ENCODE measurements at regions not wholly inside any gene's neighbourhood (a gene's known extent, or its start where the extent isn't known, plus 50 kb on each side); places are given as distances from the start of the nearest gene placed in this dataset.

- TF ChIP-seq Cebpa-rat (IDR thresholded peaks at IDR 0.05) = no peak
- Histone ChIP-seq H3K9me3 (peaks cover 9% of the 10 kb centered on the region), H3K4me2 (no peak overlapping the region), H3K9ac (no peak overlapping the region), H3K4me3 (no peak overlapping the region), H4K20me1 (no peaks in the 10 kb centered on the region), H3K36me3 (no peaks in the 10 kb centered on the region), H3K27me3 (no peaks in the 10 kb centered on the region), H3K27ac (no peak overlapping the region), H3K4me1 (peaks cover 10% of the 10 kb centered on the region)
Measured at GRCh38 chr10:9999627-10000026, 1018.0 kb upstream of the CELF2 start.

- Histone ChIP-seq H4K20me1 (no peaks in the 10 kb centered on the region), H3K9ac (no peak overlapping the region), H3K36me3 (no peaks in the 10 kb centered on the region), H3K9me3 (no peaks in the 10 kb centered on the region), H3K4me3 (no peak overlapping the region), H3K27me3 (no peaks in the 10 kb centered on the region), H3K4me1 (peaks cover 42% of the 10 kb centered on the region), H3K4me2 (peak overlapping the region; percentile 76), H3K27ac (peak overlapping the region; percentile 43; the same call in 1 of the 2 replicates)
- TF ChIP-seq Cebpa-rat (IDR thresholded peaks at IDR 0.05) = no peak
Measured at GRCh38 chr10:10007957-10008356, 1009.7 kb upstream of the CELF2 start.

- Histone ChIP-seq H3K9me3 (no peaks in the 10 kb centered on the region), H3K4me2 (no peak overlapping the region)
- TF ChIP-seq Cebpa-rat (IDR thresholded peaks at IDR 0.05) = no peak
Measured at GRCh38 chr10:10010397-10010796, 1007.3 kb upstream of the CELF2 start.

GRCh38 chr10:10014846-10015245 lies 1002.8 kb upstream of the CELF2 start:
- no peaks in the 10 kb centered on the region for H4K20me1 ChIP-seq
- TF ChIP-seq Cebpa-rat (IDR thresholded peaks at IDR 0.05) = no peak
- no peak overlapping the region for H3K27ac ChIP-seq
- H3K36me3 ChIP-seq = no peaks in the 10 kb centered on the region
- no peak overlapping the region for H3K4me2 ChIP-seq
- H3K4me3 ChIP-seq = no peak overlapping the region
- H3K9me3 ChIP-seq = no peaks in the 10 kb centered on the region
- no peak overlapping the region for H3K9ac ChIP-seq
- H3K4me1 ChIP-seq = no peaks in the 10 kb centered on the region
- no peaks in the 10 kb centered on the region for H3K27me3 ChIP-seq

More at GRCh38 chr10:10010397-10010796, 1007.3 kb upstream of the CELF2 start:
- Histone ChIP-seq H3K36me3 (no peaks in the 10 kb centered on the region), H3K27ac (no peak overlapping the region), H3K27me3 (no peaks in the 10 kb centered on the region), H3K9ac (no peak overlapping the region), H3K4me3 (no peak overlapping the region), H4K20me1 (no peaks in the 10 kb centered on the region), H3K4me1 (peaks cover 25% of the 10 kb centered on the region)

- Histone ChIP-seq H3K4me1 (no peaks in the 10 kb centered on the region), H3K4me3 (no peak overlapping the region), H3K27me3 (no peaks in the 10 kb centered on the region), H3K9ac (no peak overlapping the region), H3K36me3 (no peaks in the 10 kb centered on the region), H3K9me3 (peaks cover 7% of the 10 kb centered on the region; the same call in 1 of the 2 replicates), H3K27ac (no peak overlapping the region), H3K4me2 (no peak overlapping the region), H4K20me1 (no peaks in the 10 kb centered on the region)
- TF ChIP-seq Cebpa-rat (IDR thresholded peaks at IDR 0.05) = no peak
Measured at GRCh38 chr10:10017716-10018115, 1000.0 kb upstream of the CELF2 start.

GRCh38 chr10:10020945-10021344 lies 996.7 kb upstream of the CELF2 start:
- Histone ChIP-seq H4K20me1 (no peaks in the 10 kb centered on the region), H3K9ac (no peak overlapping the region)

GRCh38 chr10:10032991-10033390 lies 984.7 kb upstream of the CELF2 start:
- no peak overlapping the region for H3K9ac ChIP-seq
- H3K9me3 ChIP-seq = no peaks in the 10 kb centered on the region
- H3K27ac ChIP-seq = no peak overlapping the region
- H3K4me1 ChIP-seq = no peaks in the 10 kb centered on the region
- H3K4me3 ChIP-seq = no peak overlapping the region
- TF ChIP-seq Cebpa-rat (IDR thresholded peaks at IDR 0.05) = no peak
- no peaks in the 10 kb centered on the region for H3K36me3 ChIP-seq
- no peaks in the 10 kb centered on the region for H4K20me1 ChIP-seq
- no peaks in the 10 kb centered on the region for H3K27me3 ChIP-seq
- H3K4me2 ChIP-seq = no peak overlapping the region

More at GRCh38 chr10:10020945-10021344, 996.7 kb upstream of the CELF2 start:
- peaks cover 21% of the 10 kb centered on the region for H3K9me3 ChIP-seq
- no peaks in the 10 kb centered on the region for H3K4me1 ChIP-seq
- no peak overlapping the region for H3K4me2 ChIP-seq
- no peaks in the 10 kb centered on the region for H3K36me3 ChIP-seq
- H3K27ac ChIP-seq = no peak overlapping the region
- TF ChIP-seq Cebpa-rat (IDR thresholded peaks at IDR 0.05) = no peak
- H3K27me3 ChIP-seq = no peaks in the 10 kb centered on the region
- no peak overlapping the region for H3K4me3 ChIP-seq

GRCh38 chr10:10038348-10038747 lies 979.3 kb upstream of the CELF2 start:
- Histone ChIP-seq H4K20me1 (no peaks in the 10 kb centered on the region), H3K27me3 (no peaks in the 10 kb centered on the region), H3K27ac (no peak overlapping the region), H3K4me3 (no peak overlapping the region), H3K4me2 (no peak overlapping the region), H3K9me3 (no peaks in the 10 kb centered on the region), H3K9ac (no peak overlapping the region), H3K4me1 (peaks cover 13% of the 10 kb centered on the region), H3K36me3 (no peaks in the 10 kb centered on the region)
- no peak for TF ChIP-seq Cebpa-rat (IDR thresholded peaks at IDR 0.05)

GRCh38 chr10:10039595-10039994 lies 978.1 kb upstream of the CELF2 start:
- H3K9ac ChIP-seq = no peak overlapping the region
- H3K4me1 ChIP-seq = peaks cover 21% of the 10 kb centered on the region
- H3K4me3 ChIP-seq = no peak overlapping the region
- no peak overlapping the region for H3K27ac ChIP-seq
- H3K4me2 ChIP-seq = no peak overlapping the region
- H3K9me3 ChIP-seq = no peaks in the 10 kb centered on the region
- H3K27me3 ChIP-seq = no peaks in the 10 kb centered on the region
- no peaks in the 10 kb centered on the region for H4K20me1 ChIP-seq
- no peak for TF ChIP-seq Cebpa-rat (IDR thresholded peaks at IDR 0.05)
- H3K36me3 ChIP-seq = no peaks in the 10 kb centered on the region

GRCh38 chr10:10043083-10043482 lies 974.6 kb upstream of the CELF2 start:
- no peak for TF ChIP-seq Cebpa-rat (IDR thresholded peaks at IDR 0.05)
- H3K9me3 ChIP-seq = no peaks in the 10 kb centered on the region
- H3K27me3 ChIP-seq = no peaks in the 10 kb centered on the region
- no peaks in the 10 kb centered on the region for H4K20me1 ChIP-seq
- H3K4me2 ChIP-seq = no peak overlapping the region
- H3K4me3 ChIP-seq = no peak overlapping the region
- H3K27ac ChIP-seq = no peak overlapping the region
- H3K9ac ChIP-seq = no peak overlapping the region
- no peaks in the 10 kb centered on the region for H3K36me3 ChIP-seq
- H3K4me1 ChIP-seq = peaks cover 39% of the 10 kb centered on the region

Data from BLaER1 (cell line).